HG02642 (cell line): ENCODE measurements at regions not wholly inside any gene's neighbourhood (a gene's known extent, or its start where the extent isn't known, plus 50 kb on each side); places are given as distances from the start of the nearest gene placed in this dataset.
"Not testable (repeated sequence)": the region's sequence is repeated elsewhere in the genome, so short reads cannot be mapped to it uniquely, and the experiment has no call there.

Experiments used
- ATAC-seq: cut with Tn5 transposase; IDR thresholded peaks from one replicate; pipeline ENCODE4 v1.9.1; 2021; ENCODE audit warnings: mild to moderate bottlenecking; ENCODE audit not compliant: unreplicated experiment, poor library complexity

GRCh38 chr6:21939066-21939465 is 345.5 kb downstream of the SOX4 start:
- not testable (repeated sequence) for ATAC-seq

- ATAC-seq = no peak
These were observed 348.4 kb downstream of the SOX4 start for GRCh38 chr6:21941926-21942325.

- ATAC-seq = no peak
These were observed 349.3 kb downstream of the SOX4 start for GRCh38 chr6:21942897-21943296.

GRCh38 chr6:21946298-21946783 is 350.5 kb downstream of the PRL start:
- ATAC-seq = no peak

GRCh38 chr6:21947227-21947626 is 349.6 kb downstream of the PRL start:
- ATAC-seq = not testable (repeated sequence)

GRCh38 chr6:21947731-21948386 is 349.0 kb downstream of the PRL start:
- ATAC-seq = no peak

GRCh38 chr6:21949211-21949801 is 347.5 kb downstream of the PRL start:
- no peak for ATAC-seq

- no peak for ATAC-seq
These were observed 344.5 kb downstream of the PRL start for GRCh38 chr6:21952367-21952766.

- no peak for ATAC-seq
These were observed 342.7 kb downstream of the PRL start for GRCh38 chr6:21953831-21954801.

GRCh38 chr6:21955053-21955595 is 341.7 kb downstream of the PRL start:
- no peak for ATAC-seq

GRCh38 chr6:21955951-21956350 is 340.9 kb downstream of the PRL start:
- ATAC-seq = no peak

- no peak for ATAC-seq
These were observed 338.4 kb downstream of the PRL start for GRCh38 chr6:21958428-21958827.

GRCh38 chr6:21961226-21961625 is 335.6 kb downstream of the PRL start:
- no peak for ATAC-seq

- no peak for ATAC-seq
These were observed 331.8 kb downstream of the PRL start for GRCh38 chr6:21965016-21965415.

- ATAC-seq = no peak
These were observed 330.8 kb downstream of the PRL start for GRCh38 chr6:21965953-21966539.

- no peak for ATAC-seq
These were observed 329.5 kb downstream of the PRL start for GRCh38 chr6:21967056-21967974.

- no peak for ATAC-seq
These were observed 328.4 kb downstream of the PRL start for GRCh38 chr6:21968411-21968810.

- no peak for ATAC-seq
These were observed 327.6 kb downstream of the PRL start for GRCh38 chr6:21969192-21969591.

GRCh38 chr6:21970569-21971300 is 326.1 kb downstream of the PRL start:
- ATAC-seq = no peak
